ENCODE measurements at regions not wholly inside any gene's neighbourhood (a gene's known extent, or its start where the extent isn't known, plus 50 kb on each side); places are given as distances from the start of the nearest gene placed in this dataset.

GRCh38 chr3:105958237-105959000 is 89.6 kb upstream of the CBLB start:
- TF ChIP-seq CTCF (IDR thresholded peaks at IDR 0.05) (no peak), ZFX (IDR thresholded peaks at IDR 0.05; ENCODE audit: borderline replicate concordance) (no peak)
- H3K27ac ChIP-seq, result no peak overlapping the region

- TF ChIP-seq ZFX (IDR thresholded peaks at IDR 0.05; ENCODE audit: borderline replicate concordance), result no peak
- TF ChIP-seq CTCF (IDR thresholded peaks at IDR 0.05), result no peak
Observed at GRCh38 chr3:105959851-105960250, 91.0 kb upstream of the CBLB start.

GRCh38 chr3:105960381-105960780 is 91.6 kb upstream of the CBLB start:
- H3K27ac ChIP-seq, result no peak overlapping the region
- TF ChIP-seq CTCF (IDR thresholded peaks at IDR 0.05) (no peak), ZFX (IDR thresholded peaks at IDR 0.05; ENCODE audit: borderline replicate concordance) (no peak)

More at GRCh38 chr3:105959851-105960250, 91.0 kb upstream of the CBLB start:
- H3K27ac ChIP-seq, result no peak overlapping the region

- TF ChIP-seq CTCF (IDR thresholded peaks at IDR 0.05), result no peak
- TF ChIP-seq ZFX (IDR thresholded peaks at IDR 0.05; ENCODE audit: borderline replicate concordance), result no peak
Observed at GRCh38 chr3:105963161-105963560, 94.3 kb upstream of the CBLB start.

GRCh38 chr3:105965384-105965783 is 96.6 kb upstream of the CBLB start:
- no peak for TF ChIP-seq CTCF (IDR thresholded peaks at IDR 0.05)
- TF ChIP-seq ZFX (IDR thresholded peaks at IDR 0.05; ENCODE audit: borderline replicate concordance), result no peak

More at GRCh38 chr3:105963161-105963560, 94.3 kb upstream of the CBLB start:
- peak overlapping the region; percentile 68 for H3K27ac ChIP-seq

GRCh38 chr3:105967117-105967516 is 98.3 kb upstream of the CBLB start:
- TF ChIP-seq CTCF (IDR thresholded peaks at IDR 0.05), result no peak
- TF ChIP-seq ZFX (IDR thresholded peaks at IDR 0.05; ENCODE audit: borderline replicate concordance), result no peak
- no peak overlapping the region for H3K27ac ChIP-seq

More at GRCh38 chr3:105965384-105965783, 96.6 kb upstream of the CBLB start:
- H3K27ac ChIP-seq, result no peak overlapping the region

- TF ChIP-seq ZFX (IDR thresholded peaks at IDR 0.05; ENCODE audit: borderline replicate concordance) (no peak), CTCF (IDR thresholded peaks at IDR 0.05) (no peak)
- H3K27ac ChIP-seq, result no peak overlapping the region
Observed at GRCh38 chr3:105970283-105970682, 101.5 kb upstream of the CBLB start.

All from 22Rv1 (cell line).